ENCODE measurements at regions not wholly inside any gene's neighbourhood (a gene's known extent, or its start where the extent isn't known, plus 50 kb on each side); places are given as distances from the start of the nearest gene placed in this dataset.

GRCh38 chr6:6875818-6876470, 231.8 kb upstream of the RREB1 start:
- no peak for TF ChIP-seq EZH2 (IDR thresholded peaks at IDR 0.05; ENCODE audit: borderline replicate concordance)
- TF ChIP-seq CTCF (IDR thresholded peaks at IDR 0.05; ENCODE audit: poor library complexity) = no peak
